Gastroesophageal sphincter (tissue), 4 donors: ENCODE measurements at regions not wholly inside any gene's neighbourhood (a gene's known extent, or its start where the extent isn't known, plus 50 kb on each side); places are given as distances from the start of the nearest gene placed in this dataset.
"Not testable (repeated sequence)": the region's sequence is repeated elsewhere in the genome, so short reads cannot be mapped to it uniquely, and the experiment has no call there.

Experiments
- ATAC-seq: fragments of 150-250 bp; one replicate; pipeline ENCODE4 v1.9.1; 2016; ENCODE audit warnings: mild to moderate bottlenecking, moderate library complexity
- H3K27ac ChIP-seq, 4 donors: fragments of 200-600 bp; sonication (generic) in 3 of 4; 1 replicate in 3 of 4; 2 replicates in 1 of 4; pipeline ENCODE4 v1.5.1; 2016 to 2019
- H3K27me3 ChIP-seq: fragments of 200-600 bp; sonication (generic); one replicate; pipeline ENCODE4 v1.5.1; 2019
- H3K36me3 ChIP-seq, 2 donors: fragments of 200-600 bp; sonication (generic); one replicate each; pipeline ENCODE4 v1.5.1; 2019; ENCODE audit warnings: control low read depth in 1 of 2
- H3K4me1 ChIP-seq, 3 donors: fragments of 200-600 bp; sonication (generic); 1 replicate in 2 of 3; 2 replicates in 1 of 3; pipeline ENCODE4 v1.5.1; 2016 to 2019; ENCODE audit warnings: control low read depth in 2 of 3
- H3K4me3 ChIP-seq, 2 donors: fragments of 200-600 bp; sonication (generic); one replicate each; pipeline ENCODE4 v1.5.1; 2019; ENCODE audit warnings: mild to moderate bottlenecking in 1 of 2, moderate library complexity in 1 of 2
- H3K9me3 ChIP-seq, 3 donors: fragments of 200-600 bp; sonication (generic); one replicate each; pipeline ENCODE4 v1.5.1; 2017 to 2019; ENCODE audit warnings: control low read depth in 2 of 3
- WGBS, 2 donors: methylation state at CpG; one replicate each; pipeline ENCODE4 v1.1.5; 2018; ENCODE audit warnings: low coverage in 1 of 2; 5-methylcytosine and 5-hydroxymethylcytosine counted together
- TF ChIP-seq, protein P1 (sequence below), 4 experiments: fragments of 200-600 bp in 2 of 4; fragments of 450-650 bp in 2 of 4; sonication (generic) in 1 of 4; IDR thresholded peaks; one replicate each; pipeline ENCODE4 v1.5.1; 2017 to 2019; ENCODE audit warnings: antibody characterized with exemption in 4 of 4, mild to moderate bottlenecking in 2 of 4, moderate library complexity in 2 of 4

- H3K9me3 ChIP-seq, H3K4me1 ChIP-seq, H3K27ac ChIP-seq, H3K4me3 ChIP-seq, ATAC-seq, H3K36me3 ChIP-seq, H3K27me3 ChIP-seq: not testable (repeated sequence)
- 63 to 70% methylated on average over 2 to 3 of the region's 3 CpGs for WGBS, 2 donors
Measured at GRCh38 chr4:118505491-118505890, 152.7 kb upstream of the PRSS12 start.

DNA sequence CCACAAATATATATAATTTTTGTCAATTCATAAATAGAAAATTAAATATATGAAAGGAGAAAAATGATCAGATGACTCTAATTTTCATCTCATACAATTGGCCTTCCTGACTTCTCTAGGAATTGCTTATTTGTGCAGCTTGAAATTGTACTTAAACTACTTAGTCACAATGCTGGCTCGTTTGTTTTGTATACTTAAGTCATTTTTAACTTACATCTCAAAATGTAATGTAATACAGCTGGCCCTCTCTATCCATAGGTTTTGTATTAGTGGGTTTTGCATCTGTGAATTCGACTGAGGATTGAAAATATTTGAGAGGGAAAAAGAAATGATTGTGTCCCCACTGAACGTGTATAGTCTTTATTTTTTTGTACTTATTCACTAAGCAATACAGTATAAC is 160.1 kb upstream of the PRSS12 start:
- H3K27me3 ChIP-seq, ATAC-seq, H3K27ac ChIP-seq, H3K9me3 ChIP-seq, H3K36me3 ChIP-seq, H3K4me3 ChIP-seq, H3K4me1 ChIP-seq: not testable (repeated sequence)
- WGBS, 2 donors = 38 to 46% methylated on average over 2 to 3 of the region's 3 CpGs

DNA sequence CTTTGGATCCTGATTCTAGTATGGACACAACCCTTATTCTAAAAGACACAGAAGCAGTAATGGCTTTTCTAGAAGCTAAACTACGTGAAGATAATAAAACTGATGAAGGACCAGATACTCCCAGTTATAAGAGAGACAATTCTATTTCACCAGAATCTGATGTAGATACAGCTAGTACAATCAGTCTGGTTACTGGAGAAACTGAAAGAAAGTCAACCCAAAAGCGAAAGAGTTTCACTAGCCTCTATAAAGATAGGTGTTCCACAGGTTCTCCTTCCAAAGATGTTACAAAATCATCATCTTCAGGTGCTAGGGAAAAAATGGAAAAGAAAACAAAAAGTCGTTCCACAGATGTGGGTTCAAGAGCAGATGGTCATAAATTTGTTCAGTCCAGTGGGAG is 161.5 kb upstream of the PRSS12 start:
- H3K9me3 ChIP-seq, H3K27ac ChIP-seq, H3K4me1 ChIP-seq, ATAC-seq, H3K36me3 ChIP-seq, H3K27me3 ChIP-seq, H3K4me3 ChIP-seq: not testable (repeated sequence)
- 100% methylated on average over 2 of the region's 3 CpGs; no CpG with 5 or more reads in 1 of the 2 donors for WGBS, 2 donors

- H3K9me3 ChIP-seq, ATAC-seq, H3K36me3 ChIP-seq, H3K27me3 ChIP-seq, H3K4me1 ChIP-seq, H3K27ac ChIP-seq, H3K4me3 ChIP-seq: not testable (repeated sequence)
- 50% methylated on average over 1 of the region's 1 CpG; no CpG with 5 or more reads in 1 of the 2 donors for WGBS, 2 donors
Measured at GRCh38 chr4:118516107-118516506, 163.3 kb upstream of the PRSS12 start.

DNA sequence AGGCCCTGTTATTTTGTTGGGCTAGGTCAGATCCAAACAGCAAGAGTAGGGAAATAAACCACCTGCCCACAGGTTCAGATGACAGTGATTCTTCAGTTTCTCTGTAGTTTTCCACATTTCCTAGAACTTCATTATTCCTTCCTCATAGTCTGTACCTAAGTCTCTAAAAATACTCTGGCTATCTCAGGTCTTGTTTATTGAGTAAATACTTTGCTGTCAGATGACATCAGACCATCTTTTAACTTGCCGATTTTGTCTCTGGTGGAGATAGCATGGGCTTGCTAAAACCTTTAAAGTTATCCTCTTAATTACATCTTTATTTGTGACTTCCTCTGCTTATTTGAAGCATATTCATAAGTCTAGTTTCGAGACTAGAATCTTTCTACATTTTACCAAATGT is 155.1 kb upstream of the METTL14 start:
- not testable (repeated sequence) for H3K27me3 ChIP-seq, H3K27ac ChIP-seq, ATAC-seq, H3K9me3 ChIP-seq, H3K36me3 ChIP-seq, H3K4me3 ChIP-seq, H3K4me1 ChIP-seq
- 47 to 75% methylated on average over 2 of the region's 2 CpGs for WGBS, 2 donors

DNA sequence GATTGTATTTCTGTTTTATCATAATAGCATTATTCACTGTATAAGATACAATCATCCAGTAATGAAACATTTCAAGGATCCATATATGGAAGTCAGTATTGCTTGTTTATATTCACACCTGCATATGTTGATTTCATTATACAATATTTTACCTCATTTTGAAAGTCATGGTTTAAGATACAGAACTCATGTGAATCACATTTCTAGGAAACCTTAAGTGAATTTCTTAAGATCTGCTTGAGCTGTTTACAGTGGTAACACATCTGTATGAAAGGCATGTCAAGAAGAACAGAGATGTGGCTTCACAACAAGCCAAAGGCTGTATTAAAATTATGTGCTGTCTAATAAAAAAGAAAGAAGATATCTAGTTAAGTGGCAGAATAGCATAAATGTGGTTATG is 153.2 kb upstream of the METTL14 start:
- not testable (repeated sequence) for H3K4me1 ChIP-seq, H3K9me3 ChIP-seq, H3K27ac ChIP-seq, H3K4me3 ChIP-seq, ATAC-seq, H3K36me3 ChIP-seq, H3K27me3 ChIP-seq

- H3K4me1 ChIP-seq, H3K4me3 ChIP-seq, ATAC-seq, H3K36me3 ChIP-seq, H3K27me3 ChIP-seq, H3K9me3 ChIP-seq, H3K27ac ChIP-seq: not testable (repeated sequence)
- WGBS, 2 donors = 86 to 89% methylated on average over 1 of the region's 3 CpGs
Measured at GRCh38 chr4:118535788-118536187, 149.4 kb upstream of the METTL14 start.

DNA sequence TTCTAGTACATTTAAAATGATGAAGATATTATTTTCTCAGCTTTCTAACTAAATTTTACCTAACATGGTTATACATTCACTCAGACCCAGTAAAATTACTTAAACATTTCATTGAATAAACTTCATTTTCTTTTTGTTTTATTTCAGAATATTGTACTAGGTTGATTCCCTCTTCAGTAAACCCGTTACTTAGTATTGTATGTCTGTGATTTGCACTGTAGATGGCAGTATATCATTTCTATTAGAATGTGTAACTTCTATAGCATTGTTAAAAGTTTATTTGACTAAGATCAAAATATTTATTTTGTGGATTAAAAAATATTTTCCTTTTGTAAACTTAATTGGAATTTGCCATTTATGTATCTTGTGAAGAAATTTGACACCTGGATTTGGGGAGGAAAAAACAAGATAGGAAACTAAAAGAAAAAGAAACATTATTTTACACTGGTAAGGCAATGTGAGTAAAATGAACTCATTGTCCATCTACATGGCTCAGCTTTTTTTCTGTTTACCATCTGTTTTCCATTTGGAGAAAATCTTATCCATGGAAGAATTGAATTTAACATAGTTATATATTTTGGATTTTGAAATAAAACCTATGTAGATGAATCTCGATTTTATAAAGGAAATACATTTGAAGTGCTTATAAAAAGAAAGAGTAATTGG is 145.6 kb upstream of the METTL14 start:
- not testable (repeated sequence) for H3K9me3 ChIP-seq, H3K4me3 ChIP-seq, H3K36me3 ChIP-seq, H3K27ac ChIP-seq, H3K4me1 ChIP-seq, ATAC-seq, H3K27me3 ChIP-seq
- TF ChIP-seq, protein P1, sequence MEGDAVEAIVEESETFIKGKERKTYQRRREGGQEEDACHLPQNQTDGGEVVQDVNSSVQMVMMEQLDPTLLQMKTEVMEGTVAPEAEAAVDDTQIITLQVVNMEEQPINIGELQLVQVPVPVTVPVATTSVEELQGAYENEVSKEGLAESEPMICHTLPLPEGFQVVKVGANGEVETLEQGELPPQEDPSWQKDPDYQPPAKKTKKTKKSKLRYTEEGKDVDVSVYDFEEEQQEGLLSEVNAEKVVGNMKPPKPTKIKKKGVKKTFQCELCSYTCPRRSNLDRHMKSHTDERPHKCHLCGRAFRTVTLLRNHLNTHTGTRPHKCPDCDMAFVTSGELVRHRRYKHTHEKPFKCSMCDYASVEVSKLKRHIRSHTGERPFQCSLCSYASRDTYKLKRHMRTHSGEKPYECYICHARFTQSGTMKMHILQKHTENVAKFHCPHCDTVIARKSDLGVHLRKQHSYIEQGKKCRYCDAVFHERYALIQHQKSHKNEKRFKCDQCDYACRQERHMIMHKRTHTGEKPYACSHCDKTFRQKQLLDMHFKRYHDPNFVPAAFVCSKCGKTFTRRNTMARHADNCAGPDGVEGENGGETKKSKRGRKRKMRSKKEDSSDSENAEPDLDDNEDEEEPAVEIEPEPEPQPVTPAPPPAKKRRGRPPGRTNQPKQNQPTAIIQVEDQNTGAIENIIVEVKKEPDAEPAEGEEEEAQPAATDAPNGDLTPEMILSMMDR (IDR thresholded peaks at IDR 0.05) = peak in 3 of 4 experiments; percentile 32 to 35 (median 32)
- WGBS, 2 donors = 36 to 50% methylated on average over 2 of the region's 2 CpGs

GRCh38 chr4:118556576-118556975 is 128.6 kb upstream of the METTL14 start:
- 74 to 96% methylated on average over 4 to 7 of the region's 7 CpGs for WGBS, 2 donors

More at GRCh38 chr4:118556576-118556975, 128.6 kb upstream of the METTL14 start:
- H3K4me1 ChIP-seq, H3K36me3 ChIP-seq, ATAC-seq, H3K27me3 ChIP-seq, H3K4me3 ChIP-seq, H3K27ac ChIP-seq, H3K9me3 ChIP-seq: not testable (repeated sequence)
